H1 (cell line): ENCODE measurements at regions not wholly inside any gene's neighbourhood (a gene's known extent, or its start where the extent isn't known, plus 50 kb on each side); places are given as distances from the start of the nearest gene placed in this dataset.

ENCODE experiments used
- CTCF ChIA-PET: fragments of 300-600 bp; sonication (Branson Sonifier 250); formaldehyde crosslinking; loops from one replicate; lab custom pipeline; 2021; ENCODE audit not compliant: partially characterized antibody; lab: Charles Lee
- POLR2A ChIA-PET: fragments of 300-600 bp; sonication (Branson Sonifier 250); formaldehyde crosslinking; loops from one replicate; lab custom pipeline; 2021; ENCODE audit warnings: inconsistent platforms; ENCODE audit not compliant: partially characterized antibody; lab: Charles Lee
- DNase-seq, 2 experiments: peaks; one replicate each; pipeline versions ENCODE4 v3.0.0 to v3.0.0-alpha.2; 2010 to 2022; ENCODE audit warnings: low spot score in 2 of 2, low read depth in 1 of 2, mixed read lengths in 1 of 2
- FAIRE-seq: peaks from 2 replicates; lab custom pipeline; 2011; peaks lifted over from hg19 to GRCh38; lab: Jason Lieb, UNC
- H2AFZ ChIP-seq: 2 replicates; pipeline ENCODE4 v1.8.1; 2012; ENCODE audit warnings: low read length, inconsistent platforms
- H2AK5ac ChIP-seq: 2 replicates; pipeline ENCODE4 v1.6.1; 2013; ENCODE audit warnings: low read depth, low read length
- H2BK120ac ChIP-seq: replicated peaks from 2 replicates; pipeline ENCODE3; 2013; ENCODE audit warnings: low read depth, low read length, inconsistent platforms
- H2BK12ac ChIP-seq: 2 replicates; pipeline ENCODE4 v1.6.1; 2013; ENCODE audit warnings: low read depth, low read length
- H2BK15ac ChIP-seq: 2 replicates; pipeline ENCODE4 v1.6.1; 2013; ENCODE audit warnings: low read length
- H2BK20ac ChIP-seq: 2 replicates; pipeline ENCODE4 v1.6.1; 2013; ENCODE audit warnings: low read length
- H2BK5ac ChIP-seq: 2 replicates; pipeline ENCODE4 v1.6.1; 2013; ENCODE audit warnings: low read depth, low read length
- H3K14ac ChIP-seq: 2 replicates; pipeline ENCODE4 v1.6.1; 2013; ENCODE audit warnings: inconsistent platforms; ENCODE audit not compliant: insufficient read length
- H3K18ac ChIP-seq: 2 replicates; pipeline ENCODE4 v1.6.1; 2013; ENCODE audit warnings: low read length; ENCODE audit errors: extremely low read depth
- H3K23ac ChIP-seq: 2 replicates; pipeline ENCODE4 v1.6.1; 2013; ENCODE audit warnings: inconsistent platforms; ENCODE audit not compliant: insufficient read length
- H3K23me2 ChIP-seq: 2 replicates; pipeline ENCODE4 v1.6.1; 2013; ENCODE audit warnings: low read depth, low read length
- H3K27ac ChIP-seq: 2 replicates; pipeline ENCODE4 v1.6.1; 2011; ENCODE audit warnings: low read depth, low read length, inconsistent platforms
- H3K27me3 ChIP-seq, 4 experiments: replicated peaks in 1 of 4; 1 replicate in 1 of 4; 2 replicates in 3 of 4; pipeline versions ENCODE4 v1.6.1 to v1.8.1; 2011 to 2013; ENCODE audit warnings: low read length in 3 of 4, mild to moderate bottlenecking in 3 of 4, inconsistent platforms in 2 of 4, mixed read lengths in 2 of 4, moderate library complexity in 1 of 4; ENCODE audit not compliant: control insufficient read depth in 3 of 4, insufficient read depth in 3 of 4; ENCODE audit errors: extremely low read depth in 1 of 4
- H3K36me3 ChIP-seq, 4 experiments: 2 replicates each; pipeline versions ENCODE4 v1.6.1 to v1.8.1; 2011 to 2013; ENCODE audit warnings: mild to moderate bottlenecking in 4 of 4, low read length in 3 of 4, moderate library complexity in 2 of 4, control low read depth in 1 of 4, inconsistent platforms in 1 of 4; ENCODE audit not compliant: insufficient read depth in 4 of 4, control insufficient read depth in 2 of 4
- H3K4ac ChIP-seq: replicated peaks from 2 replicates; pipeline ENCODE3; 2013; ENCODE audit warnings: low read length, low read depth, mixed read lengths, inconsistent platforms; ENCODE audit not compliant: insufficient read length
- H3K4me1 ChIP-seq, 4 experiments: replicated peaks in 1 of 4; 1 replicate in 1 of 4; 2 replicates in 3 of 4; pipeline versions ENCODE4 v1.6.1 to v1.8.1; 2011 to 2013; ENCODE audit warnings: low read length in 3 of 4, inconsistent platforms in 2 of 4, mixed read lengths in 1 of 4; ENCODE audit not compliant: insufficient read depth in 4 of 4, control insufficient read depth in 3 of 4
- H3K4me2 ChIP-seq, 2 experiments: 2 replicates each; pipeline versions ENCODE4 v1.6.1 to v1.8.1; 2011 to 2013; ENCODE audit warnings: low read depth in 2 of 2, low read length in 2 of 2, control low read depth in 1 of 2, inconsistent platforms in 1 of 2, mild to moderate bottlenecking in 1 of 2; ENCODE audit not compliant: insufficient read depth in 1 of 2
- H3K4me3 ChIP-seq, 4 experiments: fragments of 200-600, 300-600 bp in 1 of 4; sonication (generic), shearing (Covaris generic), sonication (Bioruptor Twin) in 1 of 4; 2 replicates each; pipeline versions ENCODE4 v1.5.1 to v1.8.1; 2011 to 2016; ENCODE audit warnings: low read length in 4 of 4, low read depth in 3 of 4, control low read depth in 2 of 4, inconsistent platforms in 2 of 4, mild to moderate bottlenecking in 2 of 4, mixed read lengths in 1 of 4, moderate library complexity in 1 of 4; ENCODE audit not compliant: insufficient read depth in 2 of 4; ENCODE audit errors: extremely low read depth in 1 of 4
- H3K56ac ChIP-seq: replicated peaks from 2 replicates; pipeline ENCODE3; 2013; ENCODE audit warnings: low read depth, mild to moderate bottlenecking, mixed read lengths, low read length, inconsistent platforms; ENCODE audit not compliant: insufficient read length
- H3K79me1 ChIP-seq: 2 replicates; pipeline ENCODE4 v1.6.1; 2013; ENCODE audit warnings: low read depth, low read length, control low read depth
- H3K79me2 ChIP-seq, 2 experiments: 2 replicates each; pipeline versions ENCODE4 v1.6.1 to v1.8.1; 2012 to 2013; ENCODE audit warnings: low read length in 2 of 2, mild to moderate bottlenecking in 2 of 2, inconsistent platforms in 1 of 2; ENCODE audit not compliant: insufficient read depth in 2 of 2, control insufficient read depth in 1 of 2
- H3K9ac ChIP-seq, 4 experiments: replicated peaks in 1 of 4; 1 replicate in 1 of 4; 2 replicates in 3 of 4; pipeline versions ENCODE4 v1.6.1 to v1.8.1; 2011 to 2013; ENCODE audit warnings: low read depth in 3 of 4, low read length in 3 of 4, control low read depth in 2 of 4, mild to moderate bottlenecking in 2 of 4, moderate library complexity in 2 of 4, inconsistent platforms in 1 of 4; ENCODE audit errors: extremely low read depth in 1 of 4
- H3K9me3 ChIP-seq, 2 experiments: 2 replicates each; pipeline versions ENCODE4 v1.6.1 to v1.8.1; 2012 to 2013; ENCODE audit warnings: mild to moderate bottlenecking in 2 of 2, moderate library complexity in 2 of 2, control low read depth in 1 of 2, inconsistent platforms in 1 of 2, low read depth in 1 of 2, low read length in 1 of 2, mixed read lengths in 1 of 2; ENCODE audit not compliant: insufficient read depth in 2 of 2
- H4K20me1 ChIP-seq, 2 experiments: replicated peaks in 1 of 2; 2 replicates each; pipeline versions ENCODE3 to v1.8.1; 2011 to 2013; ENCODE audit warnings: inconsistent platforms in 2 of 2, low read length in 2 of 2, mild to moderate bottlenecking in 1 of 2; ENCODE audit not compliant: insufficient read depth in 2 of 2, control insufficient read depth in 1 of 2
- H4K5ac ChIP-seq: 2 replicates; pipeline ENCODE4 v1.6.1; 2013; ENCODE audit warnings: low read length, low read depth, mixed read lengths, inconsistent platforms; ENCODE audit not compliant: insufficient read length
- H4K8ac ChIP-seq: 2 replicates; pipeline ENCODE4 v1.8.0; 2013; ENCODE audit warnings: mild to moderate bottlenecking, moderate library complexity, low read length, inconsistent platforms; ENCODE audit not compliant: insufficient read depth; ENCODE audit errors: extremely low read depth
- H4K91ac ChIP-seq: replicated peaks from 2 replicates; pipeline ENCODE3; 2013; ENCODE audit warnings: low read length, mixed read lengths, inconsistent platforms; ENCODE audit not compliant: insufficient read length
- ATF2 ChIP-seq: IDR thresholded peaks from 2 replicates; pipeline ENCODE4 v1.6.1; 2012; ENCODE audit warnings: low read length, inconsistent platforms
- CEBPB ChIP-seq: IDR thresholded peaks from 2 replicates; pipeline ENCODE4 v1.6.1; 2012; ENCODE audit warnings: low read depth, low read length
- CTCF ChIP-seq, 3 experiments: IDR thresholded peaks; 1 replicate in 2 of 3; 2 replicates in 1 of 3; pipeline versions ENCODE4 v1.5.1 to v1.6.1; 2011; ENCODE audit warnings: low read length in 3 of 3, mild to moderate bottlenecking in 3 of 3, inconsistent platforms in 2 of 3, low read depth in 1 of 3, moderate library complexity in 1 of 3; ENCODE audit not compliant: insufficient read depth in 1 of 3; ENCODE audit errors: control extremely low read depth in 1 of 3
- EGR1 ChIP-seq: IDR thresholded peaks from 2 replicates; pipeline ENCODE4 v1.6.1; 2011; ENCODE audit warnings: low read depth, low read length, borderline replicate concordance
- GABPA ChIP-seq: IDR thresholded peaks from 2 replicates; pipeline ENCODE4 v1.6.1; 2011; ENCODE audit warnings: mild to moderate bottlenecking, low read length, moderate library complexity, borderline replicate concordance; ENCODE audit not compliant: insufficient read depth
- POU5F1 ChIP-seq: IDR thresholded peaks from 2 replicates; pipeline ENCODE4 v1.6.1; 2011; ENCODE audit warnings: low read depth, mild to moderate bottlenecking, low read length, moderate library complexity
- RAD21 ChIP-seq, 2 experiments: IDR thresholded peaks in 1 of 2; conservative IDR thresholded peaks in 1 of 2; 2 replicates each; pipeline ENCODE4 v1.6.1; 2011; ENCODE audit warnings: low read depth in 2 of 2, low read length in 2 of 2, improper control_type of control experiment in 1 of 2, inconsistent platforms in 1 of 2, mild to moderate bottlenecking in 1 of 2, moderate library complexity in 1 of 2
- SP4 ChIP-seq: IDR thresholded peaks from 2 replicates; pipeline ENCODE4 v1.6.1; 2012; ENCODE audit warnings: low read length, inconsistent platforms
- TBP ChIP-seq: IDR thresholded peaks from 2 replicates; pipeline ENCODE4 v1.6.1; 2011; ENCODE audit warnings: low read depth, low read length, improper control_type of control experiment
- TEAD4 ChIP-seq: IDR thresholded peaks from 2 replicates; pipeline ENCODE4 v1.6.1; 2012; ENCODE audit warnings: low read depth, low read length, inconsistent platforms, mixed read lengths
- WGBS, 2 experiments: shearing (Covaris generic) in 1 of 2; methylation state at CpG; one replicate each; pipeline versions ENCODE4 v1.1.6 to v1.1.7; 2013 to 2015; ENCODE audit warnings: low lambda C conversion rate in 2 of 2, mixed read lengths in 2 of 2, inconsistent platforms in 1 of 2, low coverage in 1 of 2, missing lambda C conversion rate in 1 of 2; ENCODE audit not compliant: insufficient replicate concordance in 2 of 2, insufficient coverage in 1 of 2, insufficient read length in 1 of 2; ENCODE audit errors: extremely low coverage in 1 of 2, missing lambda C conversion rate in 1 of 2; 5-methylcytosine and 5-hydroxymethylcytosine counted together

GRCh38 chr2:219957820-219958219 lies 330.4 kb downstream of the SLC4A3 start:
- Histone ChIP-seq H3K14ac (no peak overlapping the region), H3K4me3 (no peak overlapping the region), H2BK5ac (no peak overlapping the region), H3K56ac (no peak overlapping the region), H3K79me2 (no peaks in the 10 kb centered on the region), H2BK120ac (no peak overlapping the region), H4K91ac (no peak overlapping the region), H4K5ac (no peak overlapping the region), H3K79me1 (no peaks in the 10 kb centered on the region), H3K4me2 (no peak overlapping the region), H3K9me3 (no peaks in the 10 kb centered on the region), H2BK15ac (no peak overlapping the region), H4K20me1 (no peaks in the 10 kb centered on the region), H2BK20ac (no peak overlapping the region), H2AFZ (no peak overlapping the region), H3K4me1 (0 out of 7 replicates have a peak, but pooled peaks cover 0 to 4% (median 0%) of the 10 kb centered on the region in 4 experiments), H2AK5ac (no peak overlapping the region), H3K4ac (no peak overlapping the region), H3K18ac (no peak overlapping the region), H3K27ac (no peak overlapping the region), H3K36me3 (no peaks in the 10 kb centered on the region), H2BK12ac (no peak overlapping the region), H3K9ac (no peak overlapping the region), H4K8ac (no peak overlapping the region), H3K27me3 (0 out of 7 replicates have a peak, but pooled peaks cover 0 to 1% (median 0%) of the 10 kb centered on the region in 4 experiments), H3K23me2 (no peaks in the 10 kb centered on the region), H3K23ac (no peak overlapping the region)
- FAIRE-seq (no peak), DNase-seq (no peak)
- WGBS, 2 experiments = 91% methylated on average over 1 of the region's 1 CpG; no CpG with 5 or more reads in 1 of the 2 experiments
- POLR2A ChIA-PET = no interaction called here
- CTCF ChIA-PET = interaction anchor here (0.8 to 1.8 kb wide), 4 partner anchors 11 to 125 kb away, joined by 3 to 6 read pairs (median 4); no protein-coding TSS in a partner anchor
- TF ChIP-seq ATF2 = no peak
- no peak for TF ChIP-seq TEAD4
- no peak for TF ChIP-seq CEBPB
- no peak for TF ChIP-seq EGR1
- no peak for TF ChIP-seq CTCF (IDR thresholded peaks at IDR 0.05; ENCODE audit: control extremely low read depth in 1 of 3, insufficient read depth in 1 of 3, low read depth in 1 of 3, low read length in 3 of 3)
- no peak for TF ChIP-seq SP4
- no peak for TF ChIP-seq GABPA
- TF ChIP-seq TBP = no peak
- no peak for TF ChIP-seq POU5F1
- TF ChIP-seq RAD21 (IDR thresholded peaks at IDR 0.05 in 1 of 2, conservative IDR thresholded peaks at IDR 0.05 in 1 of 2; ENCODE audit: low read depth in 2 of 2, low read length in 2 of 2) = no peak
